SK-N-DZ (cell line): ENCODE measurements at regions not wholly inside any gene's neighbourhood (a gene's known extent, or its start where the extent isn't known, plus 50 kb on each side); places are given as distances from the start of the nearest gene placed in this dataset.

Experiments used
- DNase-seq: peaks from one replicate; pipeline ENCODE4 v3.0.0-alpha.2; 2015; ENCODE audit warnings: low spot score

DNA sequence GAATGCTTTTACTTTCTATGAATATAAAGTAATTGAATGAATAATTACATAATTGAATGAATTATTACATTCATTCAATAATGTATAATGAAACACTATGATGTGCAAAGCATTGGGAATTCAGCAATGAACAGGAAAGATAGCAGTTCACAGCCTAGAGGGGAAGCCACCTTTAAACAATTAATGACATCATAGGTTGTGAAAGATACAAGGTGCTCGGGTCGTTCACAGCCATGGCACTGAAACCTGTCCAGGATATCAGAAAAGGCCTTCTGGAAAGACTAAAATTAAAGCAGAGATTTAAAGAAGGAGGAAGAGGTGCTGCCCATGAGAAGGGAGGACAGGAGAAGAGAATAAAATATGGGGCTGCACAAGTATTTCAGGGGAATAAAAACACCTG is 171.4 kb upstream of the KLF4 start:
- DNase-seq: no peak

DNA sequence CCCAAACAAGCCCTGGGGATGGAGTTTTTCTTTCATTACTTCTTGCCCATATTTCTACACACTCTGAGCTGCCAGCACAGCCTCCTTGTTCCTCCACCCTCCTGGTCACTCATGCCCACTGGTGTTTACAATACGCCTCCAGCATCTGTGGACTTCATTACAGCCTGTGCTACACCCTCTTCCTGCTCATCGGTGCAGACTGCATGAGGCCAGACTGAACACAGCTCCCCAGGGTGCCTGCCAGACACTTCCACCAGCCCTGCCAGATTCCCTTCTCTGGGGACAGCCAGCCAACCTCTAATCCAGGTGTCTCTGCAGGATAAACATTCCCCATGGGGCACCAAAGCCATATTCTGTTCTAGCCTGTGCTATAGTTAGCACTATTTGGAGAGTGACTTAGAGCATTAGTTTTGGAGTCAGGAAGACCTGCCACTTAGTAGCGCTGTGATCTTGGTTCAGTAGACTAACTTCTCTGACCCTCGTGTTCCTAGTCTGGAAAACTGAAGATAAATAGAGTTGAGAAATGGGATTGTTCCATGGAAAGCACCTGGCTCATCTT is 163.8 kb upstream of the KLF4 start:
- DNase-seq: no peak

DNA sequence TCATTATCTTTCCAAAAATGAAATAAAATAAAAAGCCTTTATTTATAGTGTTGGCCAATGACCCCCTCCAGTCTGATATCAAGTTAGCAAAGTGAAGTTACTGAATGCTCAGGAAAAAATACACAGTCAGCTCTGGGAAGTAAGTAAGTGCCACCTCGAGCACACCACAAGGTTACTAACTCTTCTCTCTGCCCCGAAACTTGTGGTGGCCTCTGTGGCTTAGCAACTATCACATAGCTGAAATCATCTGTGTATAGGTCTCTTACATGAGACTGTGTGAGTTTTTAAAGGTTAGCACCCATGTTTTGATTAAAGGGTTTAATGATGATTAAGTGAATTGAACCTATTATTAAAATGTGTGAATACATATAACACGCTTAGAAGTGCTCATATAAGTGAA is 161.4 kb upstream of the KLF4 start:
- DNase-seq: no peak

DNA sequence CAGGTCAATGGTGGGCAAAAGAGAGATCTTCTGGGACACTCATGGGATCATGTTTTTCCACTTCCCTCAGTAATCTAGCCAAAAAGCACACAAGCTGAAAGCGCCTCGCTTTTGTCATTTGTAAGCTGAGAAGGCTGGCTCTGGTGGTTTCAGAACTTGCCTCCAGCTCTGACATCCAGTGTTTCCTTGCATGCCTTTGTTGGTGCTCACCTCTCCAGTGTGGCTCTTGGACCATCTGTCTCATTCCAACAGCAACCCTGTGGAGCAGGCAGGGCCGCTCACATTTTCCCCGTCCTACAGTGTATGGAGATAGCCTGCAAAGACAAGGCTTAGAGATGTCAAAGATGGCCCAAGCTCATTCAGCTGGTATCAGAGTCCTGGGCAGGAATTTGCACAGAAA is 160.8 kb upstream of the KLF4 start:
- DNase-seq: no peak

DNA sequence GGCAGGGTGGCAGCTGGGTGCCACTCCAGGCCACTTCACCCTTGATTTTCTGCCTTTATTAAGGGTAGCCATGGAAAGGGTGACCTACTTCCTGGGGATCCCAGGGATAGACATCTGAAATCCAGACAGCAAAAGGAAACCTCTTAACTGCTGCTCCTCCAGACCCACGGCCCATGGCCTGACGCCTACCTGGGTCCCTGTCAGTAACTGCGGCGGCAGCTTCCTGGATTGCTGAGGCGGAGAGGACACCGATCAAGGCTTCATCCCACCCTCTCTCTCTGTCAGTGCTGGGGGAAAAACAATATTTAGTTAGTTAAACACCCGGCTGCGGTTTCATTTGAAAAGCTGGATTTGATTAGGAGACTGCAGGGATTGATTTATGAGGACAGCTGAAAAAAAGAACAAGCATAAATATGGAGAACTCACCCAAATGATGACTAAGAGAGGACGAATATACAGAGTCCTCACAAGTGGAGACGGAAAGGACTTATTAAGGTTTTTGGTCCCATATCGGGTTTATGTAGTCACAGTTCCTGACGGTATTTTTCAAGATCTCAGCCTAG is 158.7 kb upstream of the KLF4 start:
- DNase-seq: no peak

DNA sequence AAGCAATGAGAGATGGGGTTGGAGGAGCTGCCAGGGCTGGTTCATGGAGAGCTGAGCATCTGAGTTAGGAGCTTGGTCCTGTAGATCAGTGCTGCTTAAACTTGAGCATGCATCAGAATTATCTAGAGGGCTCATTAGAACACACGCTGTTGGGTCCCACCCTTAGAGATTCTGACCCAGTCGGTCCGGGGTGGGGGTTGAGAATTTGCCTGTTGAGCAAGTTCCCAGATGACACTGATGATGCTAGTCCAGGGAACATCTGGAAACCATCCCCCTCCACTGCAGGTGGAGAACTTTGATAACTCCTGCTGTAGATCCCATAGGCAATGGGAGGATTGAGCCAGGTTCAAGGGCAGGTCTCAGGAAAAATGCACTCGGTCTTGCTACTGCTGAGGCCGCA is 158.0 kb upstream of the KLF4 start:
- no peak for DNase-seq

DNA sequence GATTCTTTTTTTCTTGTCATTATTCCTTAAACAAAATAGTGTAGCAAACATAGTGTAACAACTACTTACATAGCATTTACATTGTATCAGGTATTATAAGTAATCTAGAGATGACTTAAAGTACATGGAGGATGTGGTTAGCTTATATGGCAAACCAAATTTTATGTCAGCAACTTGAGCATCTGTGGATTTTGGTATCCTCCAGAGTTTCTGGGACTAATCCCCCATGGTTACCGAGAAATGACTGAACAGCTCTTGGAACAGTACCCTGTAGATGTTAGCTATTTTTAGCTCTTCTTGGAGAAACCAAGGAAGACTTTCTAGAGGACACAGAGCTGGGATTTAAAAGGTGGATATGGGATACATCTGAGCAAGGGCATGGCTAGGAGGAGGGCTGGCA is 157.6 kb upstream of the KLF4 start:
- DNase-seq: no peak

DNA sequence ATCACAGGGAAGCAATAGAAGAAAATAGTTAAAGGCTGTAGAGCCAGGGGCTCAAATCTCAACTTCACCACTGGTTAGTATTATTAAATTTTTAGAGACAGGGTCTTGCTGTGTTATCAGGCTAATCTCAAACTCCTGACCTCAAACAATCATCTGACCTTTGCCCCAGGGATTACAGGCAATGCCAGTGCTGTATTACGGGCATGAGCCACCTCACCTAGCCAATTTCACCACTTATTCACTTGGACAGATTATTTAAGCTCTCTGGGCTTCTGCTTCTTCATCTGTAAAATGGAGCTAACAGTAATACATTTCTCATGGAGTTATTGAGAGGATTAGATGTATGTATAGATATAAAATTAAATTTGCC is 155.9 kb upstream of the KLF4 start:
- DNase-seq: no peak

DNA sequence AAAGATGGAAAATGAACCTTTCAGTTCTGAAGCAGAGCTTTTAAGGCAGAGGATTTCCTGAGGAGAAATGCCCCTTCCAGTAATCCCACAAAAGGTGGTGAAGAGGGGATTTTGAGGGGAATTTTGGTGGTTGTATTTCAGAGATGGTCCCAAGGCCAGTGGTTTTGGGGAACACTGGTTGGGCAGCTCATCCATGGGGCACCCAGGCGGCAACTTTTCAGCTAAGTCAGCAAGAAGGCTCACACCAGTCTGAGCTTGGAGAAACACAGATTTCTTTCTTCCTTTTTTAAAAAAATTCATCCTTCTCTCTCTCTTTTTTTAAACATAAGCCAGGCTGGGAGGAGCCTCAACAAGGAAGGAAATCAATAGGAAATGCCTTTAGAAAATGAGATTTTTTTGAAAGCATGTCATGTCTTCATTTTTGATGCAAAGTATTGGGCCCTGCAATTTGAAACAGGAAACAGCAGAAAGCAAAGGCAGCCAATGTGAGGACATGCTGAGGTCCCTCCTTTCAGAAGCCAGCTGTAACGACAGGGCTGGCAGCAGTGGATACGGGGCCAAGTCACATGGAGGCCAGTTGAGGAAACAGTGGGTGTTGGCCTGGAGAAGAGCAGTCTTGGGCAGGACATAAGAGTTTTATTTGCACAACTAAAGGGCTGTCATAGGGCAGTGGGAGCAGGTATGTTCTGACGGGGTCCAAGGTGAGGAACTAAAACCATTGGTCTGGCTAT is 155.3 kb upstream of the KLF4 start:
- DNase-seq: no peak

DNA sequence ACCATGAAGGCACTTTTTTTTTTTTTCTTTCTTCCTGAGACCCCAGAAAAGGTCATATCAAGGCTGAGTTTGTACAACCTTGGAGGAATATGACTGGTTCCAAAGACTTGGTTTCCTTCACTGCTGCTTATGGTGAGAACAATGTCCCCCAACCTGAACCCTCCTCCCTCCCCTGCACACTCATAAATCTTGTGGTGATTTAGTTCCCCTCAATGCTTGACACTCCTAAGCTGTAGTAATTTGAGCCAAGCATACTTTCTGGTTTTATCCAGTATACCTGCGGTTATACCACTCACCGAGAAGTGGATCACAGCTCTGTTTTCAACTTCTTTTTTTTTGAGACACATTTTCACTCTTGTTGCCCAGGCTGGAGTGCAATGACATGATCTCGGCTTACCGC is 149.9 kb upstream of the KLF4 start:
- DNase-seq: no peak

DNA sequence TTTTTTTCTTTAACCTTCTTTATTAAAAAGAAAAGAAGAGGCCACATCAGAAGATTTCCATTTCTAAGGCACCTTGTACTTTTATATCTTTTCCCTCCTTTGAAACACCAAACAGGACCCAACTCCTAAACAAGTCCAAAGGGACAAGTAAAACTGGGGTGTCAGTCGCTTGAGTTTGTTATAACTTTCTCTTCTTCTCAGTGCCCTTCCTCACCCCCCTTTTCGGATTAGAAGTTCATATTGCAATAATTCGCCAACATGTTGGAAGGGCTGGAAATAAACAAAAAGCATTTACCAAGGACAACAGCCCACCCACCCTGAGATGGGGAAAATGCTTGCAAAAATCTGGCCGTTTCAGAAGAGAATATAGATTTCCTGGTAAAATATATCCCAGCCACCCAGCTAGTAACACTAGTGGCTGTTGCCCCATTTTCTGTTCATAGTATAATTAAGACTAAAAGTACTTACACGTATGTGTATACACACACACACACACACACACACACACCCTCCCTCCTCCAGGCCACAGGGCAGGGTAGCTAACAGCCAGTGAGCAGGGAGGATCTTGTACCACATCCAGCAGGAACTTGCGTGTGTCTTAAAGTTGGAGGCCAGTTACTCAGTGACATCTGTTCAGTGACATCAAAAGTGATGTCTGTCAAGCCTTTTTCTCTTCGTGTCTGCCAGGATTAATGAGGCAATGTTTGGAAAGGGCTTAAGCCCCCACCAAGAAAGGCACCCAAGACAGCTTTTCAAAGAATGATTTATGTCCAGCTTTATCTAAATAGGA is 149.1 kb upstream of the KLF4 start:
- no peak for DNase-seq

DNA sequence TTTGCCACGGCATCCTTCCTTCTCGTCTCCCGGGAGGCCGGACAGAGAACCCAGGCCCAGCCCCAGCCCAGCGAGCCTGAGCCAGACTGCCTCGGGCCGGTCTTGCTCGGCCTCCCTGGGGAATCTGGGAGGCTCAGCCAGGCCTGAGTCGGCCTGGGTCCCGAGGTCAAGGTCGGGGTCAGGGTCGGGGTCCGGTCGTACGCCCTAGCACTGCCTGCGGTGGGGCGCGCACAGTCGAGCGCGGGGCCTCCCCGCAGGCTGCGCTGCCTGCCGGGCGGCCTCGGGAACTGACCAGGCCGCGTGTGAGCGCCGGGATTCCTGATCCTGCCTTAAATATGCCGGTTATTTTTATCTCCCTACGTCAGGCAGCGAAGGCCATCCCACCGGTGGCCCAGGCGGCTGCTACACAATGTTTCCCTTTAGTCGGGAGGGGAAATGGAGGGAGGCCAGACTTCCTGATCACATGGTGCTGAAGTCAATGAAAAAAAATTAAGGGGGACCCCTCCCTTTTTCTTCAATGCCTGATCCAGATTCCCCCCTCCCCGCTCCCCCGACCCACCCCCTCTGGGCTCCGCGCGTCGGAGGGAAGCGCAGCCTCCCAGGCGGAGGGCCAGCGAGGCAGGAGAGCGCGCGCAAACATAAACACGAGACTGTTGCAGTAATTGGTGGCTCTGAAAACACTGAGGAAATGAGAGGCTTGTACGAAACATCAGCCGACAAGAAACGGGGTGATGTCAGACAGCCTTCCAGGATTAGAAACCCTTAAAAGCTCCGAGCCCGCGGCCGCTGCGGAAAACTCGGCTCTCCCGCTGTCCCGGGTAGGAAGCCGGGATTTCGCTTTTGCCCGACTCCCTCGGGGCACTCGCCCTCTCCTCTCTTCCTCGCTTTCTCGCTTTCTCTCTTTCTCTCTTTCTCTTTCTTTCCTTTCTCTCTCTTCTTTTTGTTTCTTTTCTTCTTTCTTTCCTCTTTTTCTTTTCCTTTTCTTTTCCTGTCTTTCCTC is 148.2 kb upstream of the KLF4 start:
- no peak for DNase-seq

DNA sequence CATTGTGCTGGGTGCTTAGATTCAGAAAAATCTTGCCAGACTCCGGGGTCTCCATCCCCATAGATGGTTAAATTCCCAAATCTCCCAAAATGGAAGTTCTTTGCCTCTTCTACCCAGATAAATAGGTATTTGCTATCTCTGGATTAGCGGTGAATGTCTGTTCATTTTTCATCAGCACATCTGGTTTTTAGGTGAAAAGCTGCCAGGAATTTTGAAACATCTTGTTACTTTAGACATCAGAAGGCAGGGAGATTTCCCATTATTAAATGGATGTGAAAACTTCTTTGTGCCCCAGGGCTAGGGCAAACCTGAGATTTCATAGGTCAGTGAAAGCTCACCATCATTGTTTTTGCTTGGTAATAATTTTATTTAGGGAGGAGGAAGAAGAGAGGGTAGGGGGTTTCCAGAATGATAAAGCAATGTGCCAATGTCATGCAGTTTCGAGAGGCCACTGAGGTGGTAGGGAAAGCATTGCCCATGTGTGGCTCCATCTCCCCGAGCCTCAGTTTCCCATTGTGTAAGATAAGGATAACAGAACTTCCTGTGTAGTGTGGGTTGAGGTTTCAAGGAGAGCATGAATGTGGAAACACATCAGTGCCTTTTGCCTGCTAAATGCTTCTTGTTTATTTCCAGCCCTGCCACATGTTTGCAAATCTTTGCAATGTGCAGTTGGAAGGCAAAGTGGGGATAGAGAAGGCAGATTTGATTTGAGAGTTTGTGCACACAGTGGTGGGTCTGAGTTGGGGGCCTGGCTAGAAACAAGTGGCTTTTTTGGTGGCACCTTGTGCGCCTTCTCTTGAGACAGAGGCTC is 147.2 kb upstream of the KLF4 start:
- no peak for DNase-seq

DNA sequence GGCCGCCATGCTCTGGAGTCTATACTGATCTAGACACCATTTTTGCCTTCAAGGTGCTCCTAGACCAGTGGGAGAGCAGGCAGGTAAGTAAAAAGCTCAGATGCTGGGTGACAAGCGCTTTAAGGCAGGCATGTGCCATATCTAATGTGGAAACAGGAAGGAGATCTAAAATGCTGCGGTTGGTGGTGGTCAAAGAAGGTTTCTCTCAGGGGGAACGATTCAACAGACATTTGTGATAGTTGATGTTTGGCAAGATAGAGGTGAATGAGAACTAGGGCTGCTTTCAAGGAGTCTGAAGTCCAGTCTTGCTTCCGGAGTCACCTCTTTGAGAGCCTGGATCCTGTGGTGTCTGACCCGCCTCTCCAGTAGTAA is 146.2 kb upstream of the KLF4 start:
- no peak for DNase-seq

DNA sequence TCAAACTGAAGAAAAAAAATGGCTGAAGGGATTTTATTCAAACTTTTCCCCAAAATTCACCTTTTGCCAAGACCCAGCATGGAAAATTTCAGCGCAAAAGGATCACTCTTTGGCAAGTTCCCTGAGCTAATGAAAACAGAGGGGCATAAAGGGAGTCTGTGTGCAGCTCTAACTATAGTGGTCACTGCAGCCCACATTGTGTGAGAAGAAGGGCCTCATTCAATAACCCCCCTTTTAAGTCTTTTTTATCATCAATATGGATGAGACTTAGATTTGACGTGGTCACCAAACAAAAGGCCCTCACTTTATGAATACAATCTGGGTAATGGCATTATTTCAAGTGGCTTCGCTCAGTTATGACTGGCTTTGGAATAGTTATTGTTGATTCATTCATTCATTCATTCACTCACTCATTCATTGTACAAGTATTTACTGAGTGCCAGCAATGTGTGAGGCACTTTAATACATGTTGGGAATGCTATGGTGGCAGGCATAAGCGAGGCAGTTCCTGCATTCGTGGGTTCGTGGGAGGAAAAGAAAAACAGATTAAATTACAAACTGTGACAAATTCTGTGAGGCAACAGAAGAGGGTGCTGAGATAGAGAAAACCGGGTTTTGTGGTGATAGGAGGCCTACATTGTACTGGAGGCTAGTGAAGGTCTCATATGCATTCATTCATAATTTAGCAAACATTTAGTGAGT is 145.7 kb upstream of the KLF4 start:
- DNase-seq: no peak

DNA sequence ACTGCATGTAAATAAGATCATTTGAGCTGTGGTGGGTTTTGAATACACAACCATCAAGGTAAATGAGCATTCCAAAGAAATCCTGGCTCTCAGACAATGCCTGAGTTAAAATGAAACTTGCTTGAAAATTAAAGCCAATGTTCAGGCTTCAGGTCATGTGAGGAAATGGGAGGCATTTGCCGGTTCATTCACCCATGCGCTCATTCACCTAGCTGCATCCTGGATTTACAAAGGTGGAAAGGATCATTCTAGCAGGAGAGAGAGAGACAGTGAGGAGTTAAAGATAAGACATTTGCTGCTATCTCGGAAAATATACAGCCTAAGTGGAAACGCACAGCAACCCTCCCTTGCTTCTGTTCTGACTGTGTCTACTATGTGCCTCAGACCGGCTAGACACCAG is 143.8 kb upstream of the KLF4 start:
- DNase-seq: no peak

DNA sequence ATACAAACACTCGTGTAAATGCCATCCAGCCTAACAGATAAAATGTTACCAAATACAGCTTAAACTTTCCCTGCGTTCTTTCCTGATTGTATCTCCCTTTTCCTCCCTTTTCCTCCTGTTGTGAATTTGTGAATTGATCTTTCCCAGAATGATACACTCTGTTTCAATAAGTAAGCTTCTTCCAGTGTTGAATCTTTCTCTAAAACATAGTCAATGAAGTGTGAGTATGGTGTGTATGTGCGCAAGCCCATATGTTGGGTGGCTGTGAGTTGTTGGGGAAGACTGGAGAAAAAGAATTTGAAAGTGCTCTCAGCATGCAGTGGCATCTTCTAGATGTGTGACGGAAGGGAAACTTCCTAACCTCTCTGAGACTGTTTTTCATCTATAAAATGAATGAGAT is 143.1 kb upstream of the KLF4 start:
- no peak for DNase-seq

DNA sequence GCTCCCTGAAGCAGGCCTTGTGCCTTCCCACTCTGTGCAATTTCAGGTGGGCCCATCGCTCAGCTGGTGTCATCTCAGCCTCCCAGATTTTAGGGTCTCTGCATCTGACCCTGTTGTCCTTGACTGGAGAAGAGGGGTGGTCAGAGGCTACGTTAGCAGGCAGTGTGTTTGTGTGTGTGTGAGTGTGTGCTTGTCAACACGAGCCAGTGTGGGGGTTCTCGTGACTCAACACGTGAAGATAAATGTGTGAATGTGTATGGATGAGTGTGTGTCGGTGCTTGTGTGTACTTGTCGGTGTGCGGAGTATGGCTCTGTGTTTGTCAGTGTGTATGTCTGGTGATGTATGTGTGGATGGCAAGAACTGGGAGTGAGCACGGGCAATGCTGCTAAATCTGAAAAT is 142.6 kb upstream of the KLF4 start:
- no peak for DNase-seq

DNA sequence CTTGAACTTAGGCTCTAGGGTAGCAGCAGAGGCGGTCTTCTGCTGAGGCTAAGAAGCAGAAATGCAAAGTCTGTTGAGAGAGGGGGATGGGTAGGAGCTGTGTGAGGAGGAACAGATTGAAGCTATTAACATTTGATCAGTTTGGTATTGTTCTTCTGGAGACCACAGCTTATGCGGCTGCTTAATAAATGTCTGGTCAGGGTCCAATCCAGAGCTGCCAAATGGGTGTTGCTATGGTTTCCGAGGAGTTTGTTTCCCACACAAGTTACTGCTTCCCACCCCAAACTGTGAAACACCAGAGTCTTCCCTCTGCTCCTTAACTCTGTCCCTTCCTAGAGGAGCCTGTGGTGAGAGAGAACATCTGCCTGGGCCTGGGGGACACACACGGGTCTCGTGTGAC is 142.2 kb upstream of the KLF4 start:
- no peak for DNase-seq

DNA sequence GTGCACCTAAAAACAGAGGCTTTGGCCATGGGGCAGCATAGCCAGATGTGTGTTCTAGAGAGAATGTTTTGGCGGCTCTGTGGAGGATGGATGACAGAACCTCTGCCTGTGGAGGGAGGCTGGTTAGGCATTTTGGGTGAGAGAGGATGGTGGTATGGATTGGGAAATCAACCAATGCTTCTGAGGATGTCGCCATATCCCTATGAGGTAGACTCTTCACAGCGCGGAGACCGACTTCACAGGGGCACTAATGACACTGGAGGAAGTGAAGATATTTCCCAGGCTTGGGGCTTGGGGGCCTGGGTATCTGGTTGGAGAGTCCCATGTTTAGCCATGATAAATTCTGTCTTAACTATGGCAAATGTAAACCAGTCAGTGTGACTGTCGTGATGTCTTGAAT is 140.6 kb upstream of the KLF4 start:
- no peak for DNase-seq
